Astrocyte of the spinal cord (primary cell): ENCODE measurements at regions not wholly inside any gene's neighbourhood (a gene's known extent, or its start where the extent isn't known, plus 50 kb on each side); places are given as distances from the start of the nearest gene placed in this dataset.
A peak's percentile ranks its signal among the peaks of the same experiment; 100 is the strongest.

Experiments
- DNase-seq: peaks from one replicate; pipeline ENCODE4 v3.0.0; 2011; ENCODE audit warnings: low read depth, low spot score
- H3K4me3 ChIP-seq: 2 replicates; pipeline ENCODE4 v1.5.1; 2011; ENCODE audit warnings: low read depth, mild to moderate bottlenecking, low read length, moderate library complexity
- CTCF ChIP-seq: IDR thresholded peaks from 2 replicates; pipeline ENCODE4 v1.5.1; 2012; ENCODE audit warnings: low read depth, mild to moderate bottlenecking, low read length, inconsistent platforms
- in situ Hi-C: cut with HindIII; loops from 2 replicates; pipeline ENCODE4 v1.10.0; 2017; ENCODE audit warnings: low sequenced_read_pairs

GRCh38 chr12:87142342-87142741, 886.2 kb upstream of the MGAT4C start:
- no peak for TF ChIP-seq CTCF
- no peak overlapping the region for H3K4me3 ChIP-seq
- in situ Hi-C loops: no loop called here
- peak; percentile 45 for DNase-seq

GRCh38 chr12:87141091-87141490, 884.9 kb upstream of the MGAT4C start:
- TF ChIP-seq CTCF: no peak
- in situ Hi-C loops: no loop called here
- DNase-seq: no peak
- no peak overlapping the region for H3K4me3 ChIP-seq

DNA sequence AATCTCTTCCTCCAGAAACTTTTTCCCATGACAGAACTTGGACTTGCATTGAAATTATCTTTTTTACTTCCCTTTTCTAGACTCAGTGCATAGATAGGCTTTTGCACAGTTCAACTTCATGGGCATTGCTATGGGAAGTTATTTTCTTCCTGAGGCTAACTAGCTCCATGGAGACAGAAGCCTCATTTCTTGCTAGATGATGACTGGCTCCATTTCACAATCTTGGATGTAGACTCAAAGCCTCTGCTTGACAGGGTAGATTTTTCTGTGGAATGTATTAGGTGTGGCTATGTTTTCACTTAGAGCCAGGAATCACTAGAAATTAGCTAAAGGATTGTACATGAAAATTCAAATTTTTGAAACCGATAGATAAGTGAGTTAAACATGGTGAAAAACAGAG, 884.1 kb upstream of the MGAT4C start:
- in situ Hi-C loops: no loop called here
- peak; percentile 24 for DNase-seq
- H3K4me3 ChIP-seq: no peak overlapping the region
- no peak for TF ChIP-seq CTCF

- TF ChIP-seq CTCF: no peak
- no peak overlapping the region for H3K4me3 ChIP-seq
- in situ Hi-C loops: no loop called here
These were observed 881.0 kb upstream of the MGAT4C start for GRCh38 chr12:87137220-87137619.

DNA sequence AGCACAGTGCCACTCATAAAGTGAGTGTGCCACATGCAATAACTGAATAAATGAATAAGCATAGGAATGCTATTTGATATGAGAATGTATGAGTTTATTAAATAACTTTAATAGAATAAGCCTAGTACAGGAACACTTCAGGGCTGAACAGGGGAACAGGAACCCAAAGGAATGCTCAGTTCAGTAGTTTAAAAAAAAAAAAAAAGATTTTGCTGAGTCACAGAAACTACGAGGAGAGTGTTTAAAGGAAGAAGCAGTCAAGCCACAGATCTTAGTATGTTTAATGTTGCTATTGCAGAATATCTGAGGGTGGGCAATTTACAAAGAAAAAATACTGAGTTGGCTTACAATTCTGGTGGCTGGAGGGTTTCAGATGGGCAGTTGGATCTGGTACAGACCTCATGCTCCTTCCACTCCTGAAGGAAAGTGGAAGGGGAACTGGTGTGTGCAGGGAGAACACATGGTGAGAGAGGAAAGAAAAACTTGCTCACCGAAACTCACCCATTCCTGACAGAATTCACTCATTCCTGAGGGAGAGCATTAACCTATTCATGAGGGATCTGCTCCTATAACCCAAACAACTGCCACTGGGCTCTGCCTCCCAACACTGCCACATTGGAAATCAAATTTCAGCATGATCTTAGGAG, 880.3 kb upstream of the MGAT4C start:
- in situ Hi-C loops: no loop called here
- H3K4me3 ChIP-seq: no peak overlapping the region
- peak; percentile 65 for DNase-seq
- TF ChIP-seq CTCF: no peak

More at GRCh38 chr12:87137220-87137619, 881.0 kb upstream of the MGAT4C start:
- no peak for DNase-seq

GRCh38 chr12:87127272-87127671, 871.1 kb upstream of the MGAT4C start:
- peak; percentile 40 for DNase-seq
- no peak overlapping the region for H3K4me3 ChIP-seq
- no peak for TF ChIP-seq CTCF
- in situ Hi-C loops: no loop called here
